Choroid plexus epithelial cell (primary cell): ENCODE measurements at regions not wholly inside any gene's neighbourhood (a gene's known extent, or its start where the extent isn't known, plus 50 kb on each side); places are given as distances from the start of the nearest gene placed in this dataset.

Experiments
- DNase-seq: peaks from one replicate; pipeline ENCODE4 v3.0.0-alpha.2; 2010; ENCODE audit warnings: low read depth
- H3K4me3 ChIP-seq: 2 replicates; pipeline ENCODE4 v1.5.1; 2011; ENCODE audit warnings: low read depth, mild to moderate bottlenecking, control low read depth, low read length, moderate library complexity
- CTCF ChIP-seq: conservative IDR thresholded peaks from 2 replicates; pipeline ENCODE4 v1.5.1; 2011; ENCODE audit warnings: low read depth, mild to moderate bottlenecking, control low read depth, inconsistent platforms, low read length, moderate library complexity

DNA sequence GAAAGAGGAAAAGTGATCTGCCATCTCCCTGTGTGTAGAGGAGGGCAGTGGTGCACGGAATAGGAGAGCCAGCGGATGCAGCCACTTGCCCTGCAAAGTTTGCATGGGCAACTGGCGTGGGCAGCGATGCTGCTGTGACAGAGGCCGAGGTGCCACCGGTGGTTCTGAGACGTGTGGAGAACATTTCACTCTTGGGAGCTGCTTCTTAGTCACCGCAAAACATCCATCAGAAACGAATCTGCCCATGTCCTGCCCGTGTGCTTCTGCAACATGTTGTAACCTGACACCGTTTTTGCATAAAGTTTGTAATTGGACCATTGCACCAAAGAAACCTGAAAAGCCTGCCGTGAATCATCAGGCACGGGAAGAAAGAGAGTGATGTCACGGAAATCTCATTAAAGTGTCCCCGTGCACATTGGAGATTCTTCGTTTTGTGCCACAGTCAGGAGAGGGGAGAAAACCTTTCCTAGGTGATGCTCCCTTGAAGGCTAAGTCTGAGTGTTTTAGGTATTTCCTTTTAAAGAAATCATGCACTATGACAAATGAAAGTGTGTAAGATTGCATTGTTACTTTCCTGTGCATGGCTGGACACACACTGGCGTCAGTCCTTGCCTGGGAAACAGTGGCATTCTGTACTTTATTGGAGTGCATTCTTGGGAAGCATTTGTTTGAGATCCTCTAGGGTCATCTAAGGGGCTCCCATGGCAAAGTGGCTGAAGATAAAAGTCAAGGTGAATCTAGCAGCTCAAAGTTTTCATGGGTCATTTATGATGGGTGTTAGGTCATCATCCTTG is 302.6 kb downstream of the KLF6 start:
- peak overlapping the region; percentile 27 for H3K4me3 ChIP-seq
- DNase-seq: peak; percentile 96
- TF ChIP-seq CTCF: peak; percentile 4

GRCh38 chr10:3481496-3481895 is 303.5 kb downstream of the KLF6 start:
- DNase-seq: no peak
- TF ChIP-seq CTCF: no peak
- H3K4me3 ChIP-seq: no peak overlapping the region

- no peak for DNase-seq
- no peak overlapping the region for H3K4me3 ChIP-seq
- no peak for TF ChIP-seq CTCF
Measured at GRCh38 chr10:3480990-3481315, 304.1 kb downstream of the KLF6 start.

DNA sequence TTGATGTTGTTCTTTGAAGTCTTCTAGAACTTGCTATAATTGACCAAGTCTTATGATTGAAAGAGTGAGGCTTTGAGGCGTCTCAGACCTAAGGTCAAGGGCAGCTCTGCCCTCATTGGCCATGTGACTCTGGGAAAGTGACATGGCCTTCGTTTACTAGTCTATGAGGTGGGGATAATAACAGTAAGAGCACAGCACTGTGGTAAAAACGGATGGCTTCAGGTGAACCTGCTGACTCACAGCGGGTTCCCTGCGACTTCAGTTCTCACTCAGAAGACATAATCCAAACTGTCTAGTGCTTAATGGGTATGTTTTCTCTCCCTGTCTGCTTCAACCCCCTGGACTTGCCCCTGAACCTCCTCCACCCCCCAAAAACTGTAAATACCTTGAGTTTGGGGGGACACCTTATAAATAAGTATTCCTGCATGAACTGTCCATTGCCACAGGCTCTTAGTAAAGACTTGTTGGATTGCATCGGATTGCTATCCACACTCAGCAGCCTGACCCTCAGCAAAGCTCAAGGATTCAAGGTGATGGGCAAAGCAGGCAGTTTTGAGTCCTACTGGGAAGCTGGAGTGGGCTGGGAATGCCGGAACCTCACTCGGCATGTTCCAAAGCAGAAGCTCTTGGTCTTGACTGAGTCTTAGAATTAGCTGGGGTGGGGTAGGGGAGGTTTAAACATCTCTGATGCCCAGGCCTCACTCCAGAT is 304.6 kb downstream of the KLF6 start:
- no peak for DNase-seq
- H3K4me3 ChIP-seq: no peak overlapping the region
- no peak for TF ChIP-seq CTCF

- no peak for TF ChIP-seq CTCF
- no peak overlapping the region for H3K4me3 ChIP-seq
- DNase-seq: no peak
Measured at GRCh38 chr10:3478632-3479240, 306.2 kb upstream of the PITRM1 start.

DNA sequence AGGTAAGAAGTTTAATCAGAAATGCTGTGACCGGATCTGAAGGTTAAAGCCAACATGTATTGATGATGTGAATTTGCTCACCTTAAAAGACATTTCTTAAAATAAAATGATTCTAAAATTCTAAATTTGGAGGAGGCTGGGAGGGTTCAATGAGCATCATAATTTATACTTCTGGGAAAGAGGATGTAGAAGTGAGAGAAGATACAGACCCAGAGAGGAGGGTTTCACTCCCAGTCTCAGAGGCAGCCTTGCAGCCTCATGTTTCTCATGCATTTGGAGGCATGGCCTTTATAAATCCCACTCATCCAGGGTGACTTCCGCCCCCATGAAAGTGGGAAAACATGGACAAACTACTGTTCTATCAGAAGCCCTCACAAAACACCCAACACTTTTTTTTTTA is 305.6 kb upstream of the PITRM1 start:
- no peak for TF ChIP-seq CTCF
- no peak for DNase-seq
- H3K4me3 ChIP-seq: no peak overlapping the region
